CMK (cell line): ENCODE measurements at regions not wholly inside any gene's neighbourhood (a gene's known extent, or its start where the extent isn't known, plus 50 kb on each side); places are given as distances from the start of the nearest gene placed in this dataset.
"Not testable (repeated sequence)": the region's sequence is repeated elsewhere in the genome, so short reads cannot be mapped to it uniquely, and the experiment has no call there.

Experiments used
- DNase-seq: peaks from one replicate; pipeline ENCODE4 v3.0.0-alpha.2; 2010; ENCODE audit warnings: low read depth

DNA sequence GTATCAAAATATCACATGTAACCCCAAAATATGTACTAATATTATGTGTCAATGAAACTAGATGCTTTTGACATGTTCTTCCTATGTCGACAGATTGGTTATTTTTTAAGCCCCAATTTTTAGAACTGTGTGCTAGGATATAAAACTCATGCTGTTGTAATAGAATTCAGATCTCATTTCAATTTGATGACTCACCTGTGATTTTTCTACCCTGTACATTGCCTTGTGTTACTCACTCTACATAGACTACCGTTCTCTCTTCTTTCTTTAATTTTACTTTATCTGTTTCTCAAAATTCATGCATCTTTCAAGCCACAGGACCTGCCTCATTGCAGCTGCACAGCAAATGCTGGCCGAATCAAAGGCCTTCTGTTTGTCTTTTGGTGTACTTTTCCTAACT is 284.5 kb downstream of the MAT2B start:
- DNase-seq = no peak

DNA sequence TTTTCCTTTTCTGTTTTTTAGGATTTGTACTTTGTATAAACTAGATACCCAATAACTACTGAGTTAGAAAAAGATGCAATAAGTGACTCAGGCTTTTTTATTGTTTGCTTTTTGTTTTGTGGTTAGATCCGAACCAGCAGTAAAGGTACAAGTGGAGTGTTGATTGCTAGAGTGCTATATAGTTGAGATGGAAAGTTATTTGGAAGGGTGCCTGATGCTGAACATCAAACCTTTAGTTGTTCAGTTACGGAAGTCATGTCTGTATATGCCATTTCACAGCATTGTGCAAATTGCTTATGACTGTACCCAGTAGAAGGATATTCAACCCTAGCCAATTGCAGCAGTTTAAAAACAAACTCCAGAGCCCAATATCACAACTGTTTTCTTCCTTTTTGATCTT is 285.1 kb downstream of the MAT2B start:
- DNase-seq = no peak

DNA sequence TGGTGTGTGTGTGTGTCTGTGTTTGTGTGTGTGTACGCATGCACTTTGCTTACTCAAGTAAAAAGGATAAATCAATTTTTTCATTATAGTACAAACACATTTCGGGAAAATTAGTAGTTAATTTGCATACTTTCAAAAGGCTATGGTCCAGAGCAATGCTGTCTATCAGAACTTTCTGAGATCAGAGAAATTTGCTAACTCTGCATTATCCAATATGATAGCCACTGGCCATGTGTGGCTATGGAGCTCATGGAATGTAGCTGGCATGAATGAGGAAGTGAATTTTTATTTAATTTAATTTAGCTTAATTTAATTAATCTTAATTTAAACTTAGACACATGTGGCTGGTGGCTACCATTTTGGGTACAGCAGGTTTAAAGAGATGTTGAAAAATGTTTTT is 289.6 kb downstream of the MAT2B start:
- DNase-seq = no peak

DNA sequence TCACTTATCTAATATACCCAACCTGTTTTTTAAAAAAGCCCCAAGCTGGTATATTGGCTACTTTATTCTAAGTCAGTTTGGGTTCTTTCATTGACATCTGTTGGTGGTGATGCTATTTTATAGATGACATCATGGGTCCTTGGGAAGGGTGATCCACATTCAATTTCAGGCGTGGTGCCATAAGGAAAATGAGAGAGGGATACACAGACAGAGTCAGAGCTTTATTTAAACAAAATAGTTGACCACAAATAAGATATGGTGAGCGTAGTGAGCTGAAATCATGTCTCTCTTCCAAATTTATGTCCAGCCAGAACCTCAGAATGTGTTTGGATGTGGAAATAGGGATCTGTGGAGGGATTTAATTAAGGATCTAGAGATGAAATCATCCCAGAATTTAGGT is 302.4 kb downstream of the MAT2B start:
- DNase-seq = no peak

DNA sequence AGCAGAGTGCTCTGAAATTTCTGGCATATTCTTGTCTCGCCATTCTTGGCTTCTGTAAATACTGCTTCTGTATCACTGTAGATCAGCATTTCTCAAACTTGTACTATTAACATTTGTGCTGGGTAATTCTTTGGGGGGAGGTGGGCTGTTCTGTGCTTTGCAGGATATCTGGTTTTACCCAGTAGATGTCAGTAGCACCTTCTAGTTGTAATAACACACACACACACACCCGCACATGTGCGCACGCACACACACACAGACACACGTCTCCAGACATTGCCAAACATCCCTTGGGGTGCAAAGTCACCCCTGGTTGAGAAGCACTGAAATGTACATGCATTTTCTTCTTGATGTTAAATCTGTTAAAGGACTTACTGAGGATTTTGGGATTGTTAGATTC is 304.1 kb downstream of the MAT2B start:
- DNase-seq = no peak

DNA sequence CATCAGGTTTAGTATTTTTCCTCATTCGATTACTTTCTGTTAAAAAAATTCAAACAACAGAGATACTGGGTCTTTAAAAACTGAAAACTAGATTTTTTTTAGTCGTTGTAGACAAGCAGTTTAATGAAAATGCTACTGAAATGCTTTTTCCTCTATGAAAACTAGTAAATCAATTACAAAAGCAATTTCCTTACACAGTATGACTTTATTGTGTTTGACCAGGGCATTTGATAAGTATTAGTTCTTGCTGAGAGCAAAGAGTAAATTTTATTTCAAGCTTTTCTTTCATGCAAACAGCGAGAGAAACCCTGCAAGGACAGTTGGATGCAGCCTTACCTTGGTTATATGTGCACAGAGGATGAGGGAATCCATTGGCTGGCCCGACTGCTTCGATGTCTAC is 308.5 kb downstream of the MAT2B start:
- no peak for DNase-seq

DNA sequence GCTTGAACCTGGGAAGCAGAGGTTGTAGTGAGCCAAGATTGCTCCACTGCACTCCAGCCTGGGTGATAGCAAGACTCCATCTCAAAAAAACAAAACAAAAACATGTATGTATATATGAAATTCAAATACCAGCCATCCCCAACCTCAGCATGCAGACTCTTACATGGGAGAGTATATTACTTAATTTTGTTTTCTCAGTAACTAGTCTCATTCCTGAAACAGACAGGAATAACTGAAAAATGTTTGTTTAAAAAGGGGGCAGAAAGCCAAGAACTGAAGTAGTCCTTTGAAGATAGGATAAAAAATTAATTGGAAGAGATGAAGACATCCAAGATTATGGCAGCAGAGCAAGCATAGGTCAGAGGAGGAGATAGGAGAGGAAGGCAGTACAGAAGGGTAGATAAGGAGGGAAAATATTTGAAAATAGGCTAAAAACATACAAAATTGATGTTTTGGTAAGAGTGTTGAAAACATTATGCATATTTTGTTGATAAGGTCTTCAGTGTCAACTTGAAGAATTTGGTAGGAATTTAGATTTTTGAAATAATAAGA is 309.9 kb downstream of the MAT2B start:
- DNase-seq = no peak

DNA sequence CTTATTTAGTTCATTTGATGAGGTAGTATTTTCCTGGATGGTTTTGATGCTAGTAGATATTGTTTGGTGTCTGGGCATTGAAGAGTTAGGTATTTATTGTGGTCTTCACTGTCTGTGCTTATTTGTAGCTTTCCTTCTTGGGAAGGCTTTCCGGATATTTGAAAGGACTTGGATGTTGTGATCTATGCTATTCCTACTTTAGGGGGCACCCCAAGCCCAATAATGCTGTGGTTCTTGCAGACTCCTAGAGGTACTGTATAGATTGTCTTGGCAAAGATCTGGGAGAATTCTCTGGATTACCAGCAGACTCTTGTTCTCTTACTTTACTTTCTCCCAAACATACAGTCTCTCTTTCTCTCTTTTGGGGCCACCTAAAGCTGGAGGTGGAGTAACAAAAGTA is 315.7 kb downstream of the MAT2B start:
- no peak for DNase-seq

DNA sequence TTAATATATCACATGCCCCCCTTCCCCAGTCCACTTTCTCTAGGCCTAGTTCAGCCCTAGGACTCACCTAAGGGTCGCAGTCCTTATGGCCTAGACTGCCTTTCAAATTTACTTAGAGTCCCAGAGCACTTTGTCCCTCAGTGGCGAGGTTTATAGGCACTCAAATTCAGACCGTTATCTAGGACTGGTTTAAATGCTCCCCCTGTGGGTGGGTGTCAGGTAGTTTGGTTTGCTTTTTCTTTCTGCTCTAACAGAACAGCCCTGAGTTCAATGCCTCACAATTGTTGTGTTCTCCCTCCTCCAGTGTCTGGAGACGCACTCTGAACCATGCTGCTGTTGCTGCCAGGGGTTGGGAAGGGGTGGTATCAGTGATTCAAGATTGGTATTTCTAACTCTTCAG is 317.1 kb downstream of the MAT2B start:
- no peak for DNase-seq

DNA sequence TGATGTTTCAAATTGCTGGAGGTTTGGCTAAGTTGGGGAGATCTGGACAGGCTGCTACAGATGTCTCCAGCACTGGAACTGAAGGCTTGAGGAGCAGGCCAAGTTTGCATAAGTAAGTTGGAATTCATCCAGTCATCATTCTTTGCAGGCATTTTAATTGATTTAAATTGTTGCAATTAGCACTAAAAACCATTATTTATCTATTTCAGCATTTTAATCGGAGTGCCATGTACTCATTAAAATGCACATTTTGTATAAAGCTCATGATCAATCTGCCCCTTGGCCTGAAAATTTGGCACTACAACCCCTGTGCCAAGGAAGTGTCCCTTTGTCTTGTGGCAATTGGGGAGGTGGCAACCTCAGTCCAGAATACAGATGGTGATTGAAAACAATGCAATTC is 320.2 kb downstream of the MAT2B start:
- no peak for DNase-seq

DNA sequence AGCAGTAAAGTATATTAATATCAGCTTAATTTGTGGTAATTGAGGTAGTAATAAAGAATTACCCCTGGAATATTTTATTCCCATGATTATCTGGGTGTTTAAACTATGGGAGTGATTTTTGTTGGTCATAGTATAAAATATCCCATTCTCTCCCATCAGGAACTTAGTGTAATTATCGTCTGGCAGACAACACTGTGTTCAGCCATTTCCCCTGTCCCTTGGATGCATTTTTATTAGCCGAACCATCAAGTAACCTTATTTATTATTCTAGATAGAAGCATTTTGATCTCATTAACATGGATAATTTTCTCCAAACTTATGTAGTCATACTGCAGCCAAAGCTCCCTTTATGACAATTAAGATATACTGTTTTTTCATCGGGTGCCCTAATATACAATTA is 320.8 kb downstream of the MAT2B start:
- no peak for DNase-seq

DNA sequence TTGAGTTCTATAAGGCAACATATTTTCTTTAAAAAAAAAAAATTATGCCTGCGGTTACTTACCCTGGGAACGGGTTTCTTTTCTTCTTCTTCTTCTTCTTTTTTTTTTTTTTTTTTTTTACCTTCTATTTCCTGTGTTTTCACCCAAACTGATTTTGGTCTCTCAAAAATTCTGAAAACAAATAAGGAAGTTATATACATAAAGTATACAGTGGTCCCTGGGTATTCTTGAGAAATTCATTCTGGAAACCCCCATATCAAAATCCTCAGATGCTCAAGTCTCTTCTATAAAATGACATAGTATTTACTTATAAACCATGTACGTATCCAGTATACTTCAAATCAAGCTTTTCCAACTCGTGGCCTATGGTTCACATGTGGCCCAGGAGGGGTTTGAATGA is 326.7 kb downstream of the MAT2B start:
- DNase-seq = no peak

DNA sequence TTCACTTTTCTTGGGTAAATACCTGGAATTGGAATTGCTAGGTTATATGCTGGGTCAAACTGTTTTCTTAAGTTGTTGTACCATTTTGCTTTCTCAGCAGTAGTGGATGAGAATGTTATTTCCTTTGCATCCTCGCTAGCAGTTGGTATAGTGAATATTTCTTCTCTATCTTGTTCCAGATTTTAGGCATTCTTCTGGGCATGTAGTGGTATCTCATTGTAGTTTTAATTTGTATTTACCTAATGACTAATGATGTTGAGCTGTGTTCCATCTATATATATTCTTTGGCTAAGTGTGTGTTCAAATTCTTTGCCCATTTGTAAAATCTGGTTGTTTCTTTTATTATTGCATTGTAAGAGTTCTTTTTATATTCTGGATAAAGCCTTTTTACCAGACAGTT is 333.3 kb downstream of the MAT2B start:
- DNase-seq = no peak

DNA sequence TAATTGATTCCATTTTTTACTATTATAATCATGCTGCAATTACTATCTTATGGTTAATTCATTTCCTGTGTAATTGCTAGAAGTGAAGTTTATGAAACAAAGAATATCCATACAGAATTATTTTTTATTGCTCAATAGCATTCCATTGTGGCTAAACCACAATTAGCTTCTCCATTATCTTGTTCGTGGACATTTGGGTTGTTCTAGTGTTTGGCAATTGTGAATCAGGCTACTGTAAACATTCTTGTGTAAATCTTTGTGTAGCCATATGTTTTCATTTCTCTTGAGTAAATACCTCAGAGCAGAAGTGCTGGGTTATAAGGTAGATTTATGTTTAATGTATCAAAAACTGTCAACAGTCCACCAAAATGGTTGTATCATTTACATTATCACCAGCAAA is 341.1 kb downstream of the MAT2B start:
- DNase-seq = no peak

DNA sequence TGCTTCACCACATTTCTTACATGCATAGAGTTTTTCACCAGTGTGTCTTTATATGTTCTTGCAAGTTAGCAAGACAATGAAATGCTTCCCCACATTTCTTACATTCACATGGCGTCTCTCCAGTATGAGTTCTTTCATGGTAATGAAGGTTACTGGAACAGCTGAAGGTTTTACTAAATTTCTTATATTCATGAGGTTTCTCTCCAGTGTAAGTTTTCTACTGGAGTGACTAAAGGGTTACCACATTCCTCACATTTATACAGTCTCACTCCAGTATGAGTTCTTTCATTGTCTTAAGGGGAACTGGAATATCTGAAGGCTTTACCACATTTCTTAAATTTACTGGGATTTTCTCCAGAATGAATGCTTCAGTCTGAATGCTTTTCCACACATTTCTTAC is 350.3 kb downstream of the MAT2B start:
- no peak for DNase-seq

DNA sequence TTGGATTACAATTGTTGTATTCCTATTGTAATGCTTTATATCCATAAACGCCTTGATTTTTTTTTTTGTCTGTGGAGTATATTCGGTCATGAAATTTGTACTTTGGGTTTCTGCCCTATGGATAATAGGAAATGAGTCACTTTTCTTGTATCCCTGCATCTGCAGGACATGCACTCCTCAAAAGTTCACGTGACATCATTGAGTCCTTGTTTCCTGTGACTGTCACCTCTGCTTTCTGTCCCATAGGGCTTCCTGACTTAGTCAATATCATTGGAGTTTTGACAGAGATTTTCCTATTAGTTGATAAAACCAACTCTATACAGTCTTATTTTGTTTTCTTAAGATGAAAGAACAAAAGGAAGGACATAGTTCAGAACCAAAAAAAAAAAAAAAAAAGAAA is 356.3 kb downstream of the MAT2B start:
- no peak for DNase-seq

DNA sequence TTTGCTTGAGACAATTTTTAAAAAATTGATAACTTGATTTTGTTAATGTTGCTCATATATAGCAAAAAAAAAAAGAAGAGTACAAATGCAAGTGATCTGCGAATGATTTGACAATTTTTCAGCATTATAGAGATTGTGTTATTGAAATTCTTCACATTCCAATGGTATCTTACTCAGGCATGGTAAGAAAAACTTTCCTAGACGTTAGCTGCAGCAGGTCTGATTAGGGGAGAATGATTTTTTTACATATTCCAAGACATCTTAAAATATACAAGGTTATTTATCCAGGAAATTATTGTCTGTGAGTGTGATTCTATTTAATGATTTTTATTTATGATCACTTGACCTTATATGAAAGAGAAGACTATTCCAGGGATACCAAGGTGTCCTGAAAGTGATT is 361.9 kb downstream of the MAT2B start:
- DNase-seq = no peak

DNA sequence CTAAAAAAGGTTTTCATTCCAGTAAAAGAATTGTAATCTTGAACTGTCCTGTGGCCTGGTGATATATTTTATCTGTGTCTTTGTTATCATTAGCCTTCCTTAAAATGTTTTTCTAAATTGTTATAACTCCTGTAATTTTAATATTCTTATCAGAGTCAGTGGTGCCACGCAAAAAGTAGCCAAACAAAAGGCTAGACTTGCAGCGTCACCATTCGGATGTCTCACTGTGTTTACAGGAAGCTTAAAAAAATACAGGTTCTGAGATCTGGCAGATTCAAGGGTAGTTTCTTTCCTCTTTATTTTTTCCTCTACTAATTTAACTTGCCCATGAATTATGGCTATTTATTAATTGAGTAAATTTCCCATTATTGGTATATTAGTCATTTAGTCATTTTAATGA is 362.3 kb downstream of the MAT2B start:
- no peak for DNase-seq

DNA sequence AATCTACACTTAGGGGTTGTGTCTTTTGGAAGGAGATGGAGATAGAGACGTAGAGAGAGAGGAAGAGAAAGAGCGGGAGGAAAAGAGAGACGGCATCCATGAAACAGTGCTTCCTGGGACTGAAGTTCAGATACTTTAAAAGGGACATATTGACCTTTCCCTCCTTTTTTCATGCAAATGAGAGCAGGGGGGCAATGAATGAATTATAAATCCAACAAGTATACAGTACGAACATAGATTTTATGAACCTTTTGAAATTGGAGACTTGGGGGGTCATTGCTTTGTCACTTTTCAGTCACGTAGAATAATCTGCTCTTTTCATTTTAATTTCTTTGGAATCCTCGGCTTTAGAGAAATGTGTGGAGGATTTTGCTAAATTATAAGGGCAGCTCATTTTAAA is 364.2 kb downstream of the MAT2B start:
- DNase-seq = no peak

DNA sequence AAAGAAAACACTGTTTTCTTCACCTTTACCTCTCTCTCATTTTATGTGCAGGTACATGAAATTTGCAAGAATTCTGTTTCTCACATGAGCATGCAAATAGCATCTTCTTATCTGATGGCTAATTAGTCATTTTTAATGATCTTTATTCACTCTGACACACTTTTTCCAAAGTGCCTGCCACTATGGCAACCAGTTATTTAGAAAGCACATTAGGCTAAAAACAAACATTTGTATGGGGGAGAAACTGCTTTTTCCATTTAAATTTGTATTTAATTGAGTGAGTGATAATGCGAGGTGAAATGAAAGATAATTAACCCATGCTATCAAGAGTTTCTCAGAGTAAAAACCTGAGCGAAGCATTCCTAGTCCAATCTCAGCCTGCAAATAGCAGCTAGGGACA is 365.0 kb downstream of the MAT2B start:
- DNase-seq = no peak

DNA sequence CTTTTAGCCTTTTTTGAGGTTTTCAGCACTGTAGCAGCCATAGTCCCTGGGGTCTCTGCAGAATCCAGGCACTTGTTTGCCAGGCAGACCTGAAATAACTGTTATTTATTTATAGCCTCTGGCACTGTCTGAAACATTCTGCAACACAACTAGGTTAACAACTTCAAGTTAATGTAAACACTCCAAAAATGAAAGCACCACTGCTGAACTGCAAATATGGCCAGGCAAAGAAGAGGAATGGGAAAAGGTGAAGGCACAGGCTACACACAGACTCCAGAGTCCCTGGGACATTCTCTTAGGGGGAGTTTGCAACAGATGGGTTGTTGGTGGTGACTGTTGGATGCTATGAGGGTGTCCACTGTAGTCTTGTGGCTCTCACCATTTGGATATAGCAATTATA is 369.0 kb downstream of the MAT2B start:
- DNase-seq = no peak

DNA sequence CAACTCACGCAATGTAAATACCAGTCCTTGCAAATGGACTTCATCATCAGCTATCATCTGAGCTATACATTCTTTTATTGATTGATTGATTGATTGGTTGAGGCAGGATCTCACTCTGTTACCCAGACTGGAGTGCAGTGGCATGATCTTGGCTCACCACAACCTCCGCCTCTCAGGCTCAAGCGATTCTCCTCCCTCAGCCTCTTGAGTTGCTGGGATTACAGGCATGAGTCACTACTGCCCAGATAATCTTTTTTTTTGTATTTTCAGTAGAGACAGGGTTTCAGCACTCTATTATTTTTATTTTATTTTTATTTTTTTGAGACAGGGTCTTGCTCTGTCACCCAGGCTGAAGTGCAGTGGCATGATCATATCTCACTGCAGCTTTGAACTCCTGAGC is 369.5 kb downstream of the MAT2B start:
- not testable (repeated sequence) for DNase-seq

DNA sequence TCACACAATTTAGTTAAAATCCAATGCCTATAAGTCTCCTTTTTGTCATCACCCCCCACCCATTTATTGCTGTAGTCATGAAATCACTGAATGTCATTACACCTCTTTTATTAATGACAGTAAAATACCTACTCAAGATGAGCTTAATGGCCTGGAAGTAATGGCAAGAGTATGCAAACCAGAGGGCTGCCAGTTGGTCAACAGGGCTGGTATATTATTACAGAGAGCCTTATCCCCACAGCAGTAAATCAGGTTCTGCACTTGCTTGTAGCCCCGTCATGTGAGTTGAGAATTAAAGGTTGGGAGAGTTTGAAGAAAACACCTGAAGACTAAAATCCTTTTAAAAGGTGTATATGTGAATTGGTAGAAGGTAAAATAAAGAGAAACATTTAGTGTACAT is 372.4 kb downstream of the MAT2B start:
- DNase-seq = no peak

DNA sequence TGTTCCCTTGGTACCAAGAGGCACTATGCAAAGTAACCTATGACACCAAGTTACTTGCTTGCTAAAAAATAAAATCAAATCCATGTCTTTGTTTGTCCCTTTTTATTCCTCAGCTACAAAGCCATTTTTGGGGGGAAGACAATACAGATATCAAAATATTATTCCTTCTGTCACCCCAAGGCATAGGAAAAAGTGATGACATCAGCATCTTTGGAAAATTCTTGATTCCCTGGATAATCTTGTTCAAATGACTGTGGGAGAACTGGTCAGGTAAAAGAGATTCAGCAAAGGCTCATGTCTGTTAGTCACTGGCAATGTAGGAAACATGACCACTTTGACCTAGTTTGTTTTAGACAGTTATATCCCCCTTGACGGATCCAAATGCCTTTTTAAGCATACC is 373.1 kb downstream of the MAT2B start:
- no peak for DNase-seq

DNA sequence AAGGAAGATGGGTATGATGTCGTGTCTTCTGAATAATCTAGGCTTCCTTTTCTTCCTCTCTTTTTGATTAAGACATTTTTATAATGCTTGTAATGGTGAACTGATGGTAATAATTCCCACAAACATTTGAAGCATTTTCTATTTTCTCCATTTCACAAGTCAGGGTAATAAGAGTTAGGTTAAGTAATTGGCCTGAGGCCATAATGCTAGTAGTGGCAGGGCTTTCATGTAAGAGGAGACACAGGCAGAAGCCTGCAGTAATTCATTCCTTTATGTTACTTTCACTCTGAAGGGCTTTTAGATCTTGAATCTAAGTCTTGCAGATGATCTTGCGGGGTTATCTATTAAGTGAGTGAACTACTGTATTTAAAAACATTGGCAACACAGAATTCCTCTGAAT is 374.9 kb downstream of the MAT2B start:
- DNase-seq = no peak
